Fibroblast of the aortic adventitia (primary cell): ENCODE measurements at regions not wholly inside any gene's neighbourhood (a gene's known extent, or its start where the extent isn't known, plus 50 kb on each side); places are given as distances from the start of the nearest gene placed in this dataset.

Experiments used
- DNase-seq: peaks from one replicate; pipeline ENCODE4 v3.0.0-alpha.2; 2010; ENCODE audit warnings: low read depth
- H3K4me3 ChIP-seq: 2 replicates; pipeline ENCODE4 v1.5.1; 2011; ENCODE audit warnings: low read depth, mild to moderate bottlenecking, control low read depth, low read length, moderate library complexity
- CTCF ChIP-seq: IDR thresholded peaks from 2 replicates; pipeline ENCODE4 v1.5.1; 2011; ENCODE audit warnings: mild to moderate bottlenecking, low read length, control low read depth, inconsistent platforms; ENCODE audit not compliant: insufficient read depth

- no peak for DNase-seq
- H3K4me3 ChIP-seq = no peak overlapping the region
- TF ChIP-seq CTCF = no peak
Observed at GRCh38 chr7:1296356-1296981, 63.8 kb downstream of the UNCX start.

GRCh38 chr7:1297017-1297960 lies 64.6 kb downstream of the UNCX start:
- TF ChIP-seq CTCF = no peak
- no peak overlapping the region for H3K4me3 ChIP-seq
- no peak for DNase-seq

DNA sequence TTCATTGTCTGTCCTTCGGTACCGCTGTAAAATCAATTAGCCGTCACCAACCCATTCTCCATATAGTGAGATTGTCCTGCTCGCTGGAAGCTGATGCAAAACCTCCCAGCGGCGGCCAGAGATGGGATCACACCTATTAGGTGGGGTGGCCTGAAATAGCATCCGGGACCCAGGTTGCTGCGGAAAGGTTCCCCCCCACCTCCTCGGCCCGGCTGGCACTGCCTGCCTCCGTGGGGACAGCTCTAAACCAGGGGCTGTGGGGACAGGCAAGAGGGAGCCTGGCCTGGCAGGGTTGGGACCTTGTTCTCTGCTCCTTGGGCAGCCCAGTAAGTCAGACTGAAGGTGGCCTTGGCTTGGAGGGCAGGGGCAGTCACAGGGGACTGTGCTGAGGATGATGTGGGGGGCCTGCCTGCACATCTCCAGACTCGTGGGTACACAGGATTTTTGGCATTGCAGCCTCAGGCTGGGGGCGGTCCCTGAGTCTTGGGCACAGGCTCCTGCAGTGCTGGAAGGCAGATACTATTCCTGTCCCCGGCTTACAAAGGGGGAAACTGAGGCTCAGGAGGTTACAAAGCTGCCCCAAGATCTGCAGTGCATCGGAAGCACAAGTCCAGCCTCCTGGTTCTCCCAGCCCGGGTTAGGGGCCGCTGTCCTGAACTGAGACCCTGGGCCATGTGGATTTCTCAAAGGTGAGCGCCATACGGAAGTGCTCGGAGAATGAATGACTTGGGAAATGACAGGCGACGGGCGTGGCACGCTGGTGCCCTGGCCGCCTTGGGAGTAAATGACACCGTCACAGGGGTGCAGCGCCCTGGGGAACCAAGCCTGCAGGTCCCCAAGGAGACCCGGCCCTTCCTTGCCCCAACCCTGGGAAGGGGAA lies 65.6 kb downstream of the UNCX start:
- no peak for DNase-seq
- no peak for TF ChIP-seq CTCF
- H3K4me3 ChIP-seq = no peak overlapping the region

- no peak for TF ChIP-seq CTCF
- no peak for DNase-seq
- H3K4me3 ChIP-seq = no peak overlapping the region
Observed at GRCh38 chr7:1298931-1299885, 66.5 kb downstream of the UNCX start.

GRCh38 chr7:1300206-1300605 lies 67.5 kb downstream of the UNCX start:
- DNase-seq = no peak
- H3K4me3 ChIP-seq = no peak overlapping the region
- no peak for TF ChIP-seq CTCF
